GM21447 (cell line): ENCODE measurements at regions not wholly inside any gene's neighbourhood (a gene's known extent, or its start where the extent isn't known, plus 50 kb on each side); places are given as distances from the start of the nearest gene placed in this dataset.

Experiments used
- ATAC-seq: cut with Tn5 transposase; IDR thresholded peaks from one replicate; pipeline ENCODE4 v1.9.1; 2021; ENCODE audit not compliant: unreplicated experiment

DNA sequence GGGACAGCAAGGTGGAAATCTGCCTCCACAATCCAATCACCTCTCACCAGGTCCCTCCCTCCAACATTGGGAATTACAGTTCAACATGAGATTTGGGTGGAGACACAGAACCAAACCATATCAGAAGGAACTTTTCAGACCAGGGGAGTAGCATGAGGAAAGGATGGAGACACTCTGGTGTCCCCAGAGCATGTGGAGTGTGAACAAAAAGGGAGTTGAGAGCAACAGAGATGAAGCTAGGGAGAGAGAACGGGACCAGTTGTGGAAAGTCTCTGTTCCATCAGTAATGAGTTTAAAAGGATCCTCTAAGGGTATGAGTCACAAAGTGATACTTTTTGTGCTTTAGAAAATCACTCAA lies 382.0 kb downstream of the SFMBT2 start:
- no peak for ATAC-seq

DNA sequence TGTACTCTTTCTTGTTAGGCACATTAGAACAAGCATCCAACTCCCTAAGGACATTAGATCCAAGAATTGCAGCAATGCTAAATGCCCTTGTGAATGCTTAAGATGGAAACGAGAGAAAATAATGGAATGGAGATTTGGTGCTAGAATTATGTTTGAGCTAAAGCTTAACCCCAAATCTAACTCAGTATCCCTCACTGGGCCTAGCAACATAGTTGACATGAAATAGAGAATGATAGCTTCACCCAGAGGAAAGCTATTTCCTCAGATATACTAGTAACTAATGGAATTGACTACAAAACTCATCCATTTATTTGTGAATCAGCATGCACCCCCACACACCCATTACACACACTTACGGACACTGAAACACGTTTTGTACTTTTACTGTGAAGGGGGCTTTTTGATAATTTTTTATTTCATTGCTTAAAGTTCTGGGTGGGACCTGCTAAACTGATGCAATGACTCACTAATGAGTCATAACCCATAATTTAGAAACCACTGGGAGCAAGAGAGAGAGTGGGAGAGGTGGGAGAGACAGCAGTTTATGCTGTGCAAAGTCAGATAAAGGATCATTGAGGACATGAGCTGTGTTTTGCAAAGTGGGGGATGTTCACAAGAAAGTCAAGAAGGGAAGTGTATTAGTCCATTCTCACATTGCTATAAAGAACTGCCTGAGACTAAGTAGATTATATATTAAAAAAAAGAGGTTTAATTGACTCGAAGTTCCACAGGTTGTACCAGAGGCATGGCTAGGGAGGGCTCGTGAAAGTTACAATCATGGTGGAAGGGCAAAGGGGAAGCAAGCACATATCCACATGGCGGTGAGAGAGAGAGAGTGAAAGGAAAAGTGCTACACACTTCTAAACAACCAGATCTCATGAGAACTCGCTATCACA lies 382.7 kb downstream of the SFMBT2 start:
- ATAC-seq = no peak

DNA sequence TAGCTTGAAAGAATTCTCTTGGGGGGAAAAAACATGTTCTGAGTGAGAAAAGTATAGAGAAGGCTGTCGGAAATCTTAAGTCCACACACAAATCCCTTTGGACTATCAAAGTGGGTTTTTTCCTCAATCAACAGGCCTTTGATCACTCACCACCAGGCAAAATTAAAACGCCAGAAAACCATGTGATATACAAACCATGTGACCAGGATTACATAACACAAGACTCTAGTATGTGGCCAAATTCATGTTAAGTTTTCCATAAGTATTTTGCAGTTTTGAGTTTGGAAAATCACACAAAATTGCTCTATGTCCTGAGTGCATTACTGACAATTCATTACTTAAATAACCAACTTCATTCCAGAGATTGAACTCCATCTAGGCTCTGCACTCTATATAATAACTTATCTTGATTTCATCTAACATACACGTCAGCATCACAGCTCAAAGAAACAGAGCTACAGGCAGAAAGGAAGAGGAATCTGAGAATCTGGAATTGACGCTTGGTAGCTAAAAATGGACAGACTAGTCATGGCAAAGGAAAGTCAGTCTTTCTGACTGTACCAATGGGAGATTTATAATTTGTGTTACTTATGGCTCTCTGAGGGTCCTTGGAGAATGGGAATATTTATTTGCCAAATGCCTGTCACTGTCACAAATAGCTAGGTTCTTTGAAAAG lies 383.5 kb downstream of the SFMBT2 start:
- ATAC-seq = no peak

DNA sequence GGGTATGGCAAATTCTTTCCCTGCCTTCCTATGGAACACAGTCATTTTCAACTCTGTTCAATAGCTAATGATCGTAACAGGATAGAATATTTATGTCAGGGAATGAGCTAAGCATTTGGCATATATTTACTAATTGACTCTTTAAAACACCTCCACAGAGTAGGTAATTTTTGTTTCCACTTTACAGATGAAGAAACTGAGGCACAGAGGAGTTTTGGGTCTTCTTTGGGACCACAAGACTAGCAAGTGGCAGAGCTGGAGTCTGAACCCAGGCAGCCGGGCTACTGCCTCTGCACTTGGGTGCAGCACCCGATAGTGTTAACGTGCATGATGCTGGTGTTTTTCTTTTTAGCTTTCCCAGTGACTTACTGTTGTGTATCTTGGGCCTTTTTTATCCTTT lies 384.0 kb downstream of the SFMBT2 start:
- ATAC-seq = no peak

DNA sequence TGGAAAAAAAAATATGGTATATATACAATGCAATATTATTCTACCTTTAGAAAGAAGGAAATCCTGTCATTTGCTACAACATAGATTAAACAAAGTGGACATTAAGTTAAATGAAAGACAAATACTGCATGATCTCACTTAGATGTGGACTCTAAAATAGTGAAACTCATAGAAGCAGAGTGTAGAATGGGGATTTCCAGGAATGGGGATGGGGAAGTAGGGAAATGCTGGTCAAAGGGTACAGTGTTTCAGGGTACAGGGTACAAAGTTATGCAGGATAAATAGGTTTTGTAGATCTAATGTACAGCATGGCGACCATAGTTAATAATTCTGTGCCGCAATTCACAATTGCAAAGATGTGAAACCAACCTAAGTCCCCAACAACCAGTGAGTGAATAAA lies 385.5 kb downstream of the SFMBT2 start:
- no peak for ATAC-seq

DNA sequence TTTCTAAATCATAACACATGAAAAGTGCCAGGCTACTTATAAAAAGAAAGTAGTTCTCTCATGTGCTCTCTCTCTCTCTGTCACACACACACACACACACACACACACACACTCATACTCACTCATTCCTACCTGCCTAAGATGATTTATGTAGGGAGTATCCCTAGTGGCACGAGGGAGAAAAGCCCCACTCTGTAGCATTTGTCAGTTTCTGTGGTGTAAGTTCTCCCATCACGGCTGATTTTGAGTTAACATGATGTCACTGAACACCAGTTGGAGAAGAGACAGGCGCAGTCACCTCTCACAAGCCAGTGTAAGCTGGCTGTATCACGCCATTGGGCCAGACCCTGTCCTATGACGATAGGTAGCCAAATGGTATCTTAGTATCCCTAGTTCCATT lies 395.4 kb downstream of the SFMBT2 start:
- no peak for ATAC-seq

DNA sequence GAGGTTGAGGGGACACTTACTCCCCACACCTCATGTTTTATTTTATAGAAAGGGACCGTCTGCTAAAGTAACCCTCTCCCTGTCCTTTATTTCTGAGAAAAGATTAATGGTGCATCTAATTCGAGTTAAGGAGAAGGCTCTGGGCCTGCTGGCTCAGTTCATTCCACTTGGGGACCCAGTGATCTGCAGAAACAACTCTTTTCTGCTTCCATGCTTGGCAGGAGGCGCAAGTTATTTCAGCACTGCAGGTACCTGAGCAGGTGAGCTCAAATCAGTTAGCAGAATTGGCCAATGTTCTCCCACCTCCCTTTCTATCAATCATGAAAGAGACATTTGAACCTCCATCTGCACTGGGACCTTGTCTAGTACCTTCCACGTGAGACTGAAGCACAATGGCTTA lies 396.1 kb downstream of the SFMBT2 start:
- no peak for ATAC-seq

DNA sequence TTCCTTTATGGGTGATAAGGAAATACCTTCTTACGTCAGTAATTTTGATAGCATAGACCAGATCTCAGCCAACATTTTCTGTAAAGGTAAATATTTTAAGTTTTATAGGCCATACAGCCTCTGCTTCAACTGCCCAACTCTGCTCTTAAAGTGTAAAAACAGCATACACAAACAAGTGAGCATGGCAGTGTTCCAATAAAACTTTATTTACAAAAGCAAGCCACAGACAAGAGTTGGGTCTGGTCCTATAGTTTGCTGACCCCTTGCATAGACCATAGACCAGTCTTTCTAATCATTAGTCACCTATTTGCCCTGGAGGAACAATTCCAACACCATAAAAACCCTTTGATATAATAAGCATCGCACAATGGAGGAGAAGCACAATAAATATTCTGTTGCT lies 398.8 kb downstream of the SFMBT2 start:
- no peak for ATAC-seq

DNA sequence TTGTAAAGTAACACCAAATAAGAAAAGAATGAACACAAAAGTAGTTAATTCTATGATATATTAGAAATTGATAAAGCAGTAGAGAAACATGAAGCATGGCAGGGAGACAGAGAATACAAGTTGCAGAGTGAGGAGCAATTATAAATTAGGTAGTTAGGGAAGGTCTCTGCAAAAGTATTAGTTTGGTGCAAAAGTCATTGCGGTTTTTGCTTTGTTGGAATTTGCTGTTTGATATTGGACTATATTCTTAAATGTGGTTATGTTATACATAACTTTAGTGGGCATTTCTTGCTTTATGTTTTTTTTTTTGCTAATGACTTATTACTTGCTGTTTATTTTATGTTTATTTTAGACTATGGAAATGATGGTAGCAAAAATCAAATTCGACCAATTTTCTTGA lies 402.2 kb downstream of the SFMBT2 start:
- no peak for ATAC-seq

DNA sequence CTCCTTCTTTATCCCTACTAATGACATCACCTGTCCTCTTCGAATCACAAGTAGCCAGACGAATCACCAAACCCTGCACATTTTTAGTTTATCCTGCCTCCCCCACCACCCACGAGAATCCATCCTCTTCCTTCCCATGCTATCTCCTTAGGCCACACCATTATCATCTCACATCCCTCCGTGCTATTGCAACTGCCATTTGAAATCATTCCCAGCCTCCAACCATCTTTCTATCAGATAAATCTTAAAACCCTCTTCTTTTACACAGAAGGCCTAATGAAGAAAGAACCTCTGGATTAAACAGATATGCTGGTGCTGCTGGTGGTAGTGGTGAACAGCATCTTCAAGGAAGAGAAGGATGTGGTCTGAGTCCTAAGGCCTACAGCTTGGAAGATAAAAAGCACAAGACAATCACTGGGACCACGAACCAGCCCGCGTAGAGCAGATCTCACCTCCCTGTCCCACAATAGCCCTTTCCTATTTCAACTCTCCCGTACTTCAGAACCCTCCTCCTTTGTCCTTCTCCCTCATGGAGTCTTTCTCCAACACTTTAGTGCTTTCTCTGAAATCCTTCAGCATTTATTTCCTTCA lies 403.1 kb downstream of the SFMBT2 start:
- no peak for ATAC-seq

DNA sequence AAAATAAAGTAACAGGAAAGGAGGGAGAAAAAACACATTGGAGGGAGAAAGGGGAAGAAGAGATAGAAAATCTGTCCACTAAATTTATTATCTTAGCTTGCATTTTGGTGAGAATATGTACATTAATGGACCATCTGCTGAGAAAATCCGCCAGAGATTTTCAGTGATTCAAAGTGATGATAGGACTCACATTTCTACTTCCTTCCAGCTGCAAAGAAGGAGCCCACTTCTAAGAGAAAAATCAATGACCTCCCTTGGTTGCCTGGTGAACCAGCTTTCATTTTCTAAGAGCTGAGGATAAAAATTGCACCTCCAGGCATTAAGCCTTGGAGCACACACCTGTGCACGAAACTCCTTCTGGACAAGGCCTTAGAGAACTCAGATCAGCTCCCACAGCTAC lies 404.3 kb downstream of the SFMBT2 start:
- no peak for ATAC-seq

DNA sequence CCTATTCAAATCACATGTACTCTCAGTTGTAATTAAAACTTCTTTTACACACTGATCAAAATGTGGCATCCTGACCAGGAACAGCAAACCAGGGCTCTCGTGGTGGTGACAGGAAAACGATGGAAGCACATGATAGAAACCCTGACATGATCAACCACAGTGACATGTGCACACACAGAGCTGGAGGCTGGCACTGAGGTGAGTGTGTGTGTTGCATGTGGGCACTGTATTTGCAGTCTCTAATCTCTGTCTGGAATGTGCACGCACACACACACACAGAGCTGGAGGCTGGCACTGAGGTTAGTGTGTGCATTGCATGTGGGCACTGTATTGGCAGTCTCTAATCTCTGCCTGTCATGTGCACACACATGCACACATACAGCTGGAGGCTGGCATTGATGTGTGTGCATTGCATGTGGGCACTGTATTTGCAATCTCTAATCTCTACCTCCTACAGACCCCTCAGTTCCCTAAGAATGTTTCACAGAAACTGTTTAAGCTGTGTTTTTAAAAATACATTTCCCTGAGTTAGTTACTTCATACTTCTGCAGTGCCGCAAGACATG lies 406.9 kb downstream of the SFMBT2 start:
- ATAC-seq = no peak

DNA sequence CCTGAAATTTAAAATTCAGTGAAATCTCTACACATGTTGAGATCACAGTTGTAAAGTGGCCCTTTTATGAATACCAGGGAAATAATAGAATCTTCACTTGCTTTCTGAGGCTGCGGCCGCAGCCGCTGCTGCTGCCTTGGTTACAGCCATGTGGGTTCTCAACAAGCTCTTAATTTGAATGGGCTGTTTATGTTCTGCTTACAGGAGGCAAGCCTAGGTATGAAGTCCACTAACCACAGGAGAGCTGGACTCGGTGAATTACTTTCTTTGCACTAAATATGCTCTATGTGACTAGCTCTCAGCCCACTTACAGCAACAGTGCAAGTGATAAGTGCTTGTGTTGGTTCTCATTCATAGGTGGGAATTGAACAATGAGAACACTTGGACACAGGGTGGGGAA lies 410.8 kb downstream of the SFMBT2 start:
- no peak for ATAC-seq

DNA sequence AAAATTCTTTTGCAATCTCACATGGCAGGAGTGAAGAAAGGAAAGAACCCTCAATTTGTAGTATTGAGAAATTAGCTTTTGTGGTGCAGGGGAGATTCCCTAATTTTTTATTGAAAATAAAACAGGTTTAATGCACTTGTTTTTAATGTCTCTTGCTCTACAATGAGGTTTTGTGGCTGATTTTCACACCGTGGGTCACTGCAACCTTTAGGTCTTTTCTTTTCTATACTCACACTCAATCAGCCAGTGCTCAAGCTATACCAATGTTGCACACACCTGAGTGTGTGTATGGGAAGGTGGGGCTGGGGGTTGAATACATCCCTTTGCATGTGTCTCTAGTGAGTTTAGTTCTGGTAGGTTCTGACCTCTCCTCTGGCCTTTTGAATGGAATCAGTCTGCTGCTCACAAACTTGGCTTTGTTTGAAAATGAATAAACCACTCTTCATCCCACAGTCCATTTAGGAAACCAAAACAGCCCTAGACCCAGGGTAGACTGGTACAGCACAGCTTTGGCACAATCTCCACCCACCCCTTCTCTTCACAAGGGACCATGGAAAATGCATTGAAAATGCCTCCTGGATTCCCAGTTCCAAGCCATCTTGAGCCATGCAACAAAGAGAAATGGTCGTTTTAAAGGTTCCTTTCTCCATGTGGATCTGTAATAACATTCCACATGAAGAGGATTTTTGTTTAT lies 411.5 kb downstream of the SFMBT2 start:
- no peak for ATAC-seq

DNA sequence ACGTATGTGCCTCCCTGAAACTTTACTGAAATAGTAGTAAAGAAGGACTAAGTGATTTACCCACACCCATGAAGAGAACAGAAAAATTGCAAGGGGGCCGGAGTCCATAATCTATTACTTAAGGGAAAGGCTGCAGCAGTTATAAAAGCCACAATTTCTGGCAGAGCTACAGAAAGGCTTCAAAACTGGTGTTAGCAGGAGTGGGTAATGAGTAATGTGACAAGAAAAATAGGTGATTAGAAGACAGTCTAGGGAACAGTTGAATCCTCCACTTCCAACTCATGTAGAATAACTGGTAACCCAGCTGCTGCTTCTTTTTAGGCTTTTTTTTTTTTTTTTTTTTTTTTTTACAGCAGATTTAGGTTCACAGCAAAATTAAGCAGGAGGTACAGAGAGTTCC lies 413.3 kb downstream of the SFMBT2 start:
- ATAC-seq = no peak

DNA sequence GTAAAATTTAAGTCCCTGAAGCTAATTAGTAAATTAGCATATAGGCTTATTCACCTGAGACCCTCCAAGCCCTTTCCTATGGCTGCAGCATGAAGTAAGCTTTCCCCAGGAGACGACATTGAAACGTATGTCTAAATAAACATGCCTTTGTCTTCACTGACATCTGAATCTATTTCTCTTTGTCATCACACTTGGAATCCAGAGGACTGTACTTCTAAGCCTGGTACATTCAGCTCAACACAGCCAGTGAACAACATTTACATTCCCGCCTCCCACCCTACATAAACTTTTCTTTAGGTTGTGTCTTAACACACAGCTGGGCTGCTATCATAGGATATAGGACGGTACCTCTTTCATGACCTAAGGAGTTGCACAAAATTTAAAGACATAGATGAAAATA lies 414.4 kb downstream of the SFMBT2 start:
- ATAC-seq = no peak

DNA sequence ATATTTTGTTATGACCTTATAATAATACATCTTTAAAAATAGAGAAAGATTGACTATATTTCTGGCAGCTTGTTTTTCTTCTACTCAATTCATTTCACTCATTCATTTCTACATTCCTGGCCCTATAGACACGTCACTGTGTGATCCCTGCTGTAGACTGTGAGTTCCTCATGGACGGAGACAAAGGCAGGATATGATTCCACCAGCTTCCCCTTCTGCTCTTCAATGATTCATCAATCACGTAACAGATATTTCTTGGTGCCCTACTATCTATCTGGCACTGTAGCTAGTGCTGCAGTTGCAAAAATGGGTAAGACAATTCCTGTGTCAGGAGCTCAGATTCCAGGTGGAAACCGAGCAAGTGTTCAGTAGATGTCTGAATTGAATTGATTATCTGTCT lies 415.0 kb downstream of the SFMBT2 start:
- ATAC-seq = no peak

DNA sequence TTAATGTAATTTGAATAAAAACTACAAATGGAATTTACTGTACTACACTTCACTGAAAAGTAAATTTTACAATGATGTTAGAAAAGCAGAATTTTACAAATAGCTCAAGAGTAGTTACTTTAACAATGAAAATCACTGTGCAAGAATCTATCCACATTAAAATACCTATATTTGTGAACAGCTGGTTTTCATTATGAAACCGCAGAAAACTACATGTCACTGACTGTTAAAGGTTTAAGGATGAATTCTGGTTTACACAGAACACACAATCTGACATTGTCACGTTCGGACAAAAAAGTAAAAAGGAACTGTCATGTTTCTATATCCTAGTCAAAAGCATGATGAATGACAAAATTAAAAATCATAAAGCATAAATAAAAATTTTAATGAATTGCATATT lies 415.3 kb upstream of the PRKCQ start:
- ATAC-seq = no peak

DNA sequence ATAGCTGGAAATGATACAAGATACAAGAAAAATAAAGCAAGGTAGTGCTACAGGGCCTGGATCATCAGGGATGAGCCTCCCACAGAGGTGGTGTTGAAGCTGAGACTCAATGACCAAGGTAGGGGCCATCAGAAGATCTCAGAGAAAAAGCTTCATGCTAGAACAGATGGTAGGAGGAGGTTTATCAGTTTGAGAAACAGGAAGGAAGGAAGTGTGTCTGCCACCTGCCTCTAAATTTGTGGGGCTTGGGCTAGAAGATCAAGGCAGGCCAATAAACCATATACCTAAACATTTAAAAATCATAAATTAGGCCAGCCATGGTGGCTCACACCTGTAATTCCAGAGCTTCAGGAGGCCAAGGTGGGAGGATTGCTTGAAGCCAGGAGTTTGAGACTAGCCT lies 410.8 kb upstream of the PRKCQ start:
- no peak for ATAC-seq

DNA sequence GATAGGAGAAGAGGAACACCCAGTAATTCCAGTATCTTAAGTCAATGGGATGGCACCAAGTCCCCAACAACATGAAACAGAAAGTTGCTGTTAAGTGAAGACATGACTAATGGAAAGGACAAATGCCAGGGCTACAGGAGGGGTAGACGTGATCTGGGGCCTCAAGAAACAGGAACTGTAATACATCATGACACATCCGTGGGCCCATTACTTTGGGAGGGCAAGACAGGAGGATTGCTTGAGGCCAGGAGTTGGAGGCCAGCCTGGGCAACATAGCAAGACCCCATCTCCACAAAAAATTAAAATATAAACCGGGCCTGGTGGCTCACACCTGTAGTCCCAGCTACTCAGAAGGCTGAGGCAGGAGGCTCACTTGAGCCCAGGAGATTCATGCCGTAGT lies 408.6 kb upstream of the PRKCQ start:
- ATAC-seq = no peak

DNA sequence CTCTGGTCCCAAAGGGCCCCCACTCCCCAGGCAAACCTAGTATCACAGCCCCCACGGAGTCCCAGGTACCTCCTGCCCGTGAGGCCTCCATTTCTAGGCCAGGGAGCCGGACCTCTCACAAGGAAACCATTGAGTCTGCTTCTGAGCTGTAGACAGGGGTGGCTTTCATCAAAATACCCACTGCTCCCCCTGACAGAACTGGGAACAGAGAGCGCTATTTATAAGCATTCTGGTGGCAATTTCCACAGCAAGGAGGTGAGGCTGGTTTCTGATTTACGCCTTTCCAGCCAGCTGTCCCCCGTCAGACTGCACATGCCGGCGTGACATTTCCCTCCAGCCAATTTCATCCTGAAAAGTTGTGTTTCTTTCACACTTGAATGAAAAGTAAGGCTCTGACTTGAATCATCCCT lies 407.5 kb upstream of the PRKCQ start:
- no peak for ATAC-seq
